ENCODE measurements at regions not wholly inside any gene's neighbourhood (a gene's known extent, or its start where the extent isn't known, plus 50 kb on each side); places are given as distances from the start of the nearest gene placed in this dataset.
A peak's percentile ranks its signal among the peaks of the same experiment; 100 is the strongest.

DNA sequence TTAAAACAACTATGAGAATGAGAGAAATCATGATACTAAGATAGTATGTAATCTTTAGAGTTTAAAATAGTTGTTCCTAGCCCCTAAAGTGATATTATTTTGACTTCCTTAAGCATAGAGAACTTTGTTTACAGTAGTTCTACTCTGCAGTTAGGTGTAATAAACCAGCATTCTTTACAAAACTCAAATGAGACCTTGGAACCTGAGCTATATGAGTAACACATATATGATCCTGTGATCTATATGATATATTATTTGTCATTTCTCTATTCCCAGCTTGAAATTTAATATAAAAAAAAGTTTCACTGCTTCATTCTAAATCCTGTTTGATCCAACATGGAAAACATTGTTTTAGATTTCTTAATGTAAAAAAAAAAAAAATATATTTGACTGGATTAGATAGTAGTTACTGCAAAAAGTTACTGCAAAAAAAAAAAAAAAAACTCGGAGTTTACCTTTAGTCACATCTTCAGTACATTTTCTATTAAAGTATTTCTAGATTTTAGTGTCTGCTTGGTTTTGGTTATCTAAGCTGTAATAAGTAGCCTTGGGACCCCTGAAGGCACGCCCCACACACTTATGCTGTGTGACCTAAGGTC, 463.8 kb downstream of the USP25 start:
- in situ Hi-C loops (cut with HindIII; ENCODE audit: low sequenced_read_pairs) = no loop called here
- peak overlapping the region; percentile 48 for H3K4me3 ChIP-seq (ENCODE audit: low read depth, low read length)
- DNase-seq (ENCODE audit: low read depth, low spot score) = no peak
- TF ChIP-seq, protein P1, sequence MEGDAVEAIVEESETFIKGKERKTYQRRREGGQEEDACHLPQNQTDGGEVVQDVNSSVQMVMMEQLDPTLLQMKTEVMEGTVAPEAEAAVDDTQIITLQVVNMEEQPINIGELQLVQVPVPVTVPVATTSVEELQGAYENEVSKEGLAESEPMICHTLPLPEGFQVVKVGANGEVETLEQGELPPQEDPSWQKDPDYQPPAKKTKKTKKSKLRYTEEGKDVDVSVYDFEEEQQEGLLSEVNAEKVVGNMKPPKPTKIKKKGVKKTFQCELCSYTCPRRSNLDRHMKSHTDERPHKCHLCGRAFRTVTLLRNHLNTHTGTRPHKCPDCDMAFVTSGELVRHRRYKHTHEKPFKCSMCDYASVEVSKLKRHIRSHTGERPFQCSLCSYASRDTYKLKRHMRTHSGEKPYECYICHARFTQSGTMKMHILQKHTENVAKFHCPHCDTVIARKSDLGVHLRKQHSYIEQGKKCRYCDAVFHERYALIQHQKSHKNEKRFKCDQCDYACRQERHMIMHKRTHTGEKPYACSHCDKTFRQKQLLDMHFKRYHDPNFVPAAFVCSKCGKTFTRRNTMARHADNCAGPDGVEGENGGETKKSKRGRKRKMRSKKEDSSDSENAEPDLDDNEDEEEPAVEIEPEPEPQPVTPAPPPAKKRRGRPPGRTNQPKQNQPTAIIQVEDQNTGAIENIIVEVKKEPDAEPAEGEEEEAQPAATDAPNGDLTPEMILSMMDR (IDR thresholded peaks at IDR 0.05; ENCODE audit: low read depth, low read length) = no peak

- H3K4me3 ChIP-seq (ENCODE audit: low read depth, low read length) = peak overlapping the region; percentile 48
- DNase-seq (ENCODE audit: low read depth, low spot score) = peak; percentile 90
- in situ Hi-C loops (cut with HindIII; ENCODE audit: low sequenced_read_pairs) = no loop called here
- TF ChIP-seq, protein P1 (IDR thresholded peaks at IDR 0.05; ENCODE audit: low read depth, low read length) = peak; percentile 56
These were observed 464.5 kb downstream of the USP25 start for GRCh38 chr21:16194095-16194787.

DNA sequence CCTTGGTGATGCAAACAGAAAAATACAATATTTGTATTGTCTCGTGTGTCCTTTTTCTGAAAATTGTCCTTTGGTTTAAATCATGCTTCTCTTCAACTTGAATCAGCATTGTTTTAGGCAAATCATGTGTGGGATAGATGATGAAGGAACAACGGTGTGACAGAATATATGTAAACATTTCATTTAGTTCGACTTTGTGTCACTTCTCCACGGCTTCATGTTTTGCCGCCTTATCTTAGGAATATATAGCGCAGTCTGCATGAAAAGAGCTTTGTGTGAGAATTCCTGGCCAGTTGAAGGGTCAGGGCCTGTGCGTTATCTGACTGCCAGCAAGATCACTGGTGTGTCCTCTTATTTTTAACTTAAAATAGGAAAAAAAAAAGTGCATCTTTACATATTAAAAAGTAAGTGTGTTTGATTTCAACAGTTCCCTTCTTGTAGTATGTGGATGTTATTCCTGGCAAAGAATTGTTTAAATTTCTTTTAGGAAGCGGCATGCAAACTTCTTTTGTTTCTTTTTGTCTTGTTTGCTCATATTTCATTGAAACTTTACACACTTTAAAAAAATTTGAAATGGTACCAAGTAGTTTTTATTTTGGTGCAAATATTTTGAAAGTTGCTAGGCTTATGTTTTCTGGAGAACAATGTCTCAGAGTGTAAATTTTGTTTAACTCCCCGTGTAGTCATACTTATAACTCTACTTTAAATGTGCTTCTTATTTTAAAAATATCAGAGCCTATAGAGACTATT, 465.2 kb downstream of the USP25 start:
- TF ChIP-seq, protein P1 (IDR thresholded peaks at IDR 0.05; ENCODE audit: low read depth, low read length) = no peak
- peak; percentile 64 for DNase-seq (ENCODE audit: low read depth, low spot score)
- H3K4me3 ChIP-seq (ENCODE audit: low read depth, low read length) = peak overlapping the region; percentile 48
- in situ Hi-C loops (cut with HindIII; ENCODE audit: low sequenced_read_pairs) = no loop called here

DNA sequence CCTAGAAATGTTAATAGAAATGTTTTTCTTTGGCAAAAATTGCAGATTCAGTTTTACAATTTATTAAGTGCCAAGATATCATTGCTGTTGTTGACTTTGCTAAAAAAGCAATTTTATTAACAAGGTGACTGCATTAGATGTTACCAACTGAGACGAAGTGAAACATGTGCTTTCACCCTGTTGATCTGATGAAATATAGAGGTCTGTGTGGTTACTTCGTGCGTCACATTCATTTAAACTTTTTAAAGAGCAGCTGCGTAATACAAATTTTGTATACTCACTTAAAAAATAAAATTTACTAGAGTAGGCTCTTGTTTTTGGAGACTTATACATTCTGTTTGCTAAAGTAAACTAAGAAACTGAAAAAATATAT, 465.7 kb downstream of the USP25 start:
- peak; percentile 83 for DNase-seq (ENCODE audit: low read depth, low spot score)
- in situ Hi-C loops (cut with HindIII; ENCODE audit: low sequenced_read_pairs) = no loop called here
- peak overlapping the region; percentile 48 for H3K4me3 ChIP-seq (ENCODE audit: low read depth, low read length)
- TF ChIP-seq, protein P1 (IDR thresholded peaks at IDR 0.05; ENCODE audit: low read depth, low read length) = no peak

- in situ Hi-C loops (cut with HindIII; ENCODE audit: low sequenced_read_pairs) = no loop called here
- DNase-seq (ENCODE audit: low read depth, low spot score) = peak; percentile 48
- peak overlapping the region; percentile 48 for H3K4me3 ChIP-seq (ENCODE audit: low read depth, low read length)
- TF ChIP-seq, protein P1 (IDR thresholded peaks at IDR 0.05; ENCODE audit: low read depth, low read length) = no peak
These were observed 466.2 kb downstream of the USP25 start for GRCh38 chr21:16196001-16196400.

DNA sequence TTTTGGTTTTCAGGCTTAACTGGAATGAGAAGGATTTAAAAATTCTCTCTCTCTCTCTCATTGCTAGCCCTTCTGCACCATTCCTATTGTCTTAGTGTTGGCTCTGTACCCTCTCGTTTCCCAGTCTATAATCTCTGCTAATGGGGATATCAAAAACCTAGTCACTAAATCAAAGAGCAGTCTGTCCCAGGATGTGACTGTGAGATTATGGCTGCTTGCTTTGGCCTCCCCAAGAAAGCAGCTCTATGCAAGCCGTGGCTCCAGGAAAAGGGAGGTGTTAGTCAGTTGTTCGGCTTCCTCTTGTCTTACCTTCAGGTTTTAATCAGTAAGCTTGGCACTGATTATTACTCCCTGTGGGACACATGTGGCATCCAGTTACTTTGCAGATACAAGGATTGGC, 468.8 kb downstream of the USP25 start:
- TF ChIP-seq, protein P1 (IDR thresholded peaks at IDR 0.05; ENCODE audit: low read depth, low read length) = no peak
- H3K4me3 ChIP-seq (ENCODE audit: low read depth, low read length) = no peak overlapping the region
- in situ Hi-C loops (cut with HindIII; ENCODE audit: low sequenced_read_pairs) = no loop called here
- no peak for DNase-seq (ENCODE audit: low read depth, low spot score)

Data from astrocyte of the spinal cord (primary cell).